Parathyroid adenoma (tissue), 2 donors: ENCODE measurements at regions not wholly inside any gene's neighbourhood (a gene's known extent, or its start where the extent isn't known, plus 50 kb on each side); places are given as distances from the start of the nearest gene placed in this dataset.

Experiments
- H2AFZ ChIP-seq: fragments of 300-600 bp; sonication (generic); one replicate; pipeline ENCODE4 v1.7.0; 2017; ENCODE audit warnings: antibody characterized with exemption, mild to moderate bottlenecking
- H3K27ac ChIP-seq: fragments of 300-600 bp; sonication (generic); one replicate; pipeline ENCODE4 v1.7.0; 2017
- H3K27me3 ChIP-seq: fragments of 300-600 bp; sonication (generic); one replicate; pipeline ENCODE4 v1.7.0; 2017; ENCODE audit warnings: low read length; ENCODE audit not compliant: control insufficient read depth, insufficient read depth
- H3K36me3 ChIP-seq: fragments of 300-600 bp; sonication (generic); one replicate; pipeline ENCODE4 v1.7.0; 2017; ENCODE audit warnings: low read length; ENCODE audit not compliant: control insufficient read depth, insufficient read depth
- H3K4me1 ChIP-seq: fragments of 300-600 bp; sonication (generic); one replicate; pipeline ENCODE4 v1.7.0; 2017; ENCODE audit warnings: control low read depth
- H3K4me2 ChIP-seq: fragments of 300-600 bp; sonication (generic); one replicate; pipeline ENCODE4 v1.7.0; 2017; ENCODE audit warnings: low read length
- H3K4me3 ChIP-seq: fragments of 300-600 bp; sonication (generic); one replicate; pipeline ENCODE4 v1.7.0; 2017; ENCODE audit warnings: low read depth, low read length
- H3K79me2 ChIP-seq: fragments of 300-600 bp; sonication (generic); one replicate; pipeline ENCODE4 v1.7.0; 2017; ENCODE audit warnings: control low read depth
- H3K9ac ChIP-seq: fragments of 300-600 bp; sonication (generic); one replicate; pipeline ENCODE4 v1.7.0; 2017; ENCODE audit warnings: mild to moderate bottlenecking
- H3K9me3 ChIP-seq: fragments of 300-600 bp; sonication (generic); one replicate; pipeline ENCODE4 v1.7.0; 2017; ENCODE audit warnings: low read length; ENCODE audit not compliant: control insufficient read depth
- CTCF ChIP-seq: fragments of 300-600 bp; sonication (generic); IDR thresholded peaks from one replicate; pipeline ENCODE4 v1.7.0; 2017; ENCODE audit warnings: antibody characterized with exemption, mild to moderate bottlenecking
- donor health status: primary hyperparathyroidism.

GRCh38 chr14:40292664-40293063 lies 860.4 kb upstream of the FBXO33 start:
- TF ChIP-seq CTCF = no peak
- H3K4me2 ChIP-seq = no peak overlapping the region
- no peak overlapping the region for H3K27ac ChIP-seq
- H3K9ac ChIP-seq = no peak overlapping the region
- H3K79me2 ChIP-seq = no peaks in the 10 kb centered on the region
- H3K27me3 ChIP-seq = no peaks in the 10 kb centered on the region
- no peaks in the 10 kb centered on the region for H3K9me3 ChIP-seq
- no peaks in the 10 kb centered on the region for H3K4me1 ChIP-seq
- no peaks in the 10 kb centered on the region for H3K36me3 ChIP-seq
- H2AFZ ChIP-seq = no peak overlapping the region
- no peak overlapping the region for H3K4me3 ChIP-seq

GRCh38 chr14:40282196-40282595 lies 850.0 kb upstream of the FBXO33 start:
- no peak for TF ChIP-seq CTCF
- no peak overlapping the region for H3K4me2 ChIP-seq
- H3K9me3 ChIP-seq = no peaks in the 10 kb centered on the region
- no peak overlapping the region for H2AFZ ChIP-seq
- no peaks in the 10 kb centered on the region for H3K4me1 ChIP-seq
- H3K27me3 ChIP-seq = no peaks in the 10 kb centered on the region
- no peak overlapping the region for H3K4me3 ChIP-seq
- H3K27ac ChIP-seq = no peak overlapping the region
- H3K9ac ChIP-seq = no peak overlapping the region
- H3K36me3 ChIP-seq = no peaks in the 10 kb centered on the region
- H3K79me2 ChIP-seq = no peaks in the 10 kb centered on the region

DNA sequence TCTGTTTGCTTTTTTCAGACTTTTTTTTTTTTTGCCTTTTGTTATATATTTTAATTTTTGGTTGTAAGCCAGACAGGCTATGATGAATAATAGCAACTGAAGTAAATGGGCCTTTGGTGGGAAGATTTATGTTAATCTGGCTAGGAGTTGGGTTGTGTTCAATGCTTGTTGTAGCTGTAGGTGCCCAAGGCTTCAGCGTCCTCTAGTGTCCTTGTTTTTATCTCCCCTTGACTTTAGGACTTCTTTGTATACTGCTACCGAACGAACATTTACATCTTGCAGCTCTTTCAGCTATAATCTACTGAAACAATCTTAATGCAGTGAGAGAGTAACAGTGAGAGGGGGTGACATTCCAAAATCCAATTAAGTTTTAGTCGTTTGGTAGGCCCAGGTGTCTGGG lies 848.4 kb upstream of the FBXO33 start:
- no peak overlapping the region for H3K27ac ChIP-seq
- H2AFZ ChIP-seq = no peak overlapping the region
- no peaks in the 10 kb centered on the region for H3K27me3 ChIP-seq
- no peak overlapping the region for H3K9ac ChIP-seq
- H3K9me3 ChIP-seq = no peaks in the 10 kb centered on the region
- no peak overlapping the region for H3K4me3 ChIP-seq
- no peaks in the 10 kb centered on the region for H3K36me3 ChIP-seq
- H3K4me1 ChIP-seq = no peaks in the 10 kb centered on the region
- H3K79me2 ChIP-seq = no peaks in the 10 kb centered on the region
- H3K4me2 ChIP-seq = no peak overlapping the region
- no peak for TF ChIP-seq CTCF

GRCh38 chr14:40273417-40273816 lies 841.2 kb upstream of the FBXO33 start:
- Histone ChIP-seq H3K4me1 (no peaks in the 10 kb centered on the region), H3K9ac (no peak overlapping the region), H2AFZ (no peak overlapping the region), H3K9me3 (no peaks in the 10 kb centered on the region), H3K79me2 (no peaks in the 10 kb centered on the region), H3K4me2 (no peak overlapping the region), H3K27me3 (no peaks in the 10 kb centered on the region), H3K27ac (no peak overlapping the region), H3K4me3 (no peak overlapping the region), H3K36me3 (no peaks in the 10 kb centered on the region)
- TF ChIP-seq CTCF = no peak

DNA sequence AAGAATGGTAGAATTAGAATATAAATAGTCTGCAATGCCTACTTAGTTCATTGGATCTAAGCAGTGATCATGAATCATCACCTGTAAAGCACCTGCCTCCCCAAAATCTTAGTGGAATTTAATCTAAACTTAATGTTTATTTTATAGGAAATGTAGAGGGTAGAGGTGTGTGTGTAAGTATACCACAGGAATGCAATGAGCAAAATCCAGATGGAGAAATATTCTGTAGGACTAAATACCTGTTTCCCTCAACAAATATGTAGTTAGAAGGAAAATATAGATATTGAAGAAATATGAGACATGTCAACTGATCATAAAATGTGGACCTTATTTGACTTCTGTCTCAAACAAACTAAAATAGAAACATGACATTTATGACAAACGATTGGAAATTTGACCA lies 839.2 kb upstream of the FBXO33 start:
- Histone ChIP-seq H3K27ac (no peak overlapping the region), H3K79me2 (no peaks in the 10 kb centered on the region), H3K36me3 (no peaks in the 10 kb centered on the region), H3K9ac (no peak overlapping the region), H2AFZ (no peak overlapping the region), H3K4me2 (no peak overlapping the region), H3K9me3 (no peaks in the 10 kb centered on the region), H3K4me3 (no peak overlapping the region), H3K27me3 (no peaks in the 10 kb centered on the region), H3K4me1 (no peaks in the 10 kb centered on the region)
- no peak for TF ChIP-seq CTCF
